Activated CD4-positive, alpha-beta T cell treated with anti-CD3 and anti-CD28 coated beads, Interleukin-2, amount 10 ng/mL, durations not matched to agents 24 days and 14 days (primary cell): ENCODE measurements at regions not wholly inside any gene's neighbourhood (a gene's known extent, or its start where the extent isn't known, plus 50 kb on each side); places are given as distances from the start of the nearest gene placed in this dataset.
A peak's percentile ranks its signal among the peaks of the same experiment; 100 is the strongest.

Source experiments
- DNase-seq: peaks from one replicate; pipeline ENCODE4 v3.0.0; 2022
- H3K27ac Mint-ChIP-seq: one replicate; pipeline ENCODE4 v1.8.0; 2022; ENCODE audit warnings: mild to moderate bottlenecking, mixed read lengths
- H3K27me3 Mint-ChIP-seq: one replicate; pipeline ENCODE4 v1.8.0; 2022; ENCODE audit warnings: mixed read lengths
- H3K36me3 Mint-ChIP-seq: one replicate; pipeline ENCODE4 v1.8.0; 2022; ENCODE audit warnings: low read depth, mild to moderate bottlenecking, mixed read lengths
- H3K4me1 Mint-ChIP-seq: one replicate; pipeline ENCODE4 v1.8.0; 2021; ENCODE audit warnings: mixed read lengths
- H3K4me3 Mint-ChIP-seq: one replicate; pipeline ENCODE4 v1.8.0; 2022; ENCODE audit warnings: mild to moderate bottlenecking, moderate library complexity, mixed read lengths
- H3K9me3 Mint-ChIP-seq: one replicate; pipeline ENCODE4 v1.8.0; 2021; ENCODE audit warnings: mixed read lengths
- intact Hi-C: fragments of 100-400 bp; cut with micrococcal nuclease; formaldehyde crosslinking; loops from one replicate; pipeline ENCODE4 v1.15.1; 2023

DNA sequence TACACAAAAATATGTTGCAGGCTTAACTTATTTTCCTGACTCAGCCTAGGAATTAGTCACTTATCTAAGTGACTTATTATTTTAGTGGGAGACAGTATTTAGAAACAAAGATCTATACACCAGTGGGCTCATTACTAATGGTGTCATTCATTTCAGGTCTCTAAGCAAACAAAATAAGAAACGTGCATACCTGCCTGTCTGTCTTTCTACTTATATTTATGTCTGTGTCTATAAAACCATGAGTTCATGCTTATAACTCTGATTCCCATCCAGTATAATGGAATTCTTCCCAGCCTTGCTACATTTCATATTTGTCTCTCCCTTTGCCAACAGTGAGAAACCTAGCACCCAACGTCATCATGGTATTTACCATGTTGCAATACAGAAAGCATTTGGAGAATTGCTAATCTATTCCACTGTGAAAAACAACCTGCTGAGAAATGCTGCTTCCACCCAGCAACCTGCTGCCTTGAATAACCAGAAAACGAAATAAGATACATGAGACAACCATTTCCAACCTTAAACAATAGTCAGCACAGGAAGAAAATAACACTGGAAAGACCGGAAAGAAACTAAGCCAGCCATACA, 501.0 kb downstream of the GLRX3 start:
- peaks cover 18% of the 10 kb centered on the region for H3K27me3 Mint-ChIP-seq

DNA sequence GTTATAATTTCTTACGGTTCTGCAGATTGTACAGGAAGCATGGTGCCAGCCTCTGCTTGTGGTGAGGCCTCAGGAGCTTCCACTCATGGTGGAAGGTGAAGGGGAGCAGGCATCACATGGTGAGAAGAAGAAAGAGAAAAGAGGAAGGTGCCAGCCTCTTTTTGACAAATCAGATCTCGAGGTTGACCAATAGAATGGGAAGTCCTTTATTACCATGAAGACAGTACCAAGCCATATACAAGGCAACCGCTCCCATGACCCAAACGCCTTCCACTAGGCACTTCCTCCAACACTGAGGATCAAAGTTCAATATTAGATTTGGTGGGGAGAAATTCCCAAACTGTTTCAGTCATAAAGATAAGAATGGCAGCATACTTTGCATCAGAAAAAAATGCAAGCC, 502.8 kb downstream of the GLRX3 start:
- Mint-ChIP-seq H3K4me3 (no peak overlapping the region), H3K4me1 (peaks cover 5% of the 10 kb centered on the region), H3K36me3 (no peaks in the 10 kb centered on the region), H3K27me3 (peaks cover 18% of the 10 kb centered on the region), H3K27ac (no peak overlapping the region), H3K9me3 (peaks cover 3% of the 10 kb centered on the region)
- intact Hi-C loops = no loop called here
- peak; percentile 34 for DNase-seq

More for the DNA sequence above, 501.0 kb downstream of the GLRX3 start:
- no peaks in the 10 kb centered on the region for H3K36me3 Mint-ChIP-seq
- peaks cover 3% of the 10 kb centered on the region for H3K9me3 Mint-ChIP-seq
- H3K27ac Mint-ChIP-seq = no peak overlapping the region
- DNase-seq = no peak
- H3K4me1 Mint-ChIP-seq = peaks cover 5% of the 10 kb centered on the region
- intact Hi-C loops = no loop called here
- no peak overlapping the region for H3K4me3 Mint-ChIP-seq

DNA sequence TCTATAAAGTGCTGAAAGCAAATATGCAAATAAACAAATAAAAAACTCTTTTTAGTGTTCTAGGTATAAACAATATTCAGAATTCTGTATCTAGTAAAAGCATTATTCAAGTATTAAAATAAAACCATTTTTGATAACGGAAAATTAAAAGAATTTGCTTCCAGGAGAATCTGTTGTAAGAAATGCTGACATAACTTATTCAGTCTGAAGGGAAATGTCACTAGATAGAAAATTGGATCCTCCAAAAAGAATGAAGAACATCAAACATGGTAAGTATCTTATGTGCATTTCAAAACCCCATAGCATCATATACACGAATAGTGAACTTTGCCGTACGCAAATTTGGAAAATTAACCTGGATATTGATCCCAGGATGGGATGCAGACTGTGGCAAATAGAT, 506.7 kb downstream of the GLRX3 start:
- Mint-ChIP-seq H3K27me3 (peaks cover 4% of the 10 kb centered on the region), H3K9me3 (no peaks in the 10 kb centered on the region), H3K4me1 (no peaks in the 10 kb centered on the region), H3K36me3 (no peaks in the 10 kb centered on the region), H3K4me3 (no peak overlapping the region), H3K27ac (no peak overlapping the region)
- no peak for DNase-seq
- intact Hi-C loops = no loop called here

DNA sequence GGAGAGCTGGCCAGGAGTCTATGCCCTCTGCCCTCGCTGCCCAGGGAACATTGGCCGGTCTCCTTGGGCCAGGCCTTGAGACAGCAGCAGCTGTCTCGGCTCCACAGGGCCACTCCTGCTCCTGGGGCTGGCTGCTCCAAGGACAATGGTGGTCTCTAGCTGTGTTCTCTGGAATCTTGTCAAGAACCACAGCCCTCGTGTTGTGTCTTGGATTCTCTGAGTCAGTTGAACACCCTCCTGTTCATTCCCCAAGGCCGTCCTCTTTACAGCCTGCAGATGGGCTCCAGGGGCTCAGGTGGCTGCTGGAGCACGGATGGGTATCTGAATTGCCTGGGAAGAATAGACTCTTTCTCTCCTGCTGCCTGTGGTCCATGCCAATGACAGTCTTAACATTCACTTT, 511.1 kb downstream of the GLRX3 start:
- Mint-ChIP-seq H3K36me3 (no peaks in the 10 kb centered on the region), H3K9me3 (peaks cover 5% of the 10 kb centered on the region), H3K4me1 (no peaks in the 10 kb centered on the region), H3K27me3 (no peaks in the 10 kb centered on the region), H3K27ac (no peak overlapping the region), H3K4me3 (no peak overlapping the region)
- no peak for DNase-seq
- intact Hi-C loops = no loop called here

DNA sequence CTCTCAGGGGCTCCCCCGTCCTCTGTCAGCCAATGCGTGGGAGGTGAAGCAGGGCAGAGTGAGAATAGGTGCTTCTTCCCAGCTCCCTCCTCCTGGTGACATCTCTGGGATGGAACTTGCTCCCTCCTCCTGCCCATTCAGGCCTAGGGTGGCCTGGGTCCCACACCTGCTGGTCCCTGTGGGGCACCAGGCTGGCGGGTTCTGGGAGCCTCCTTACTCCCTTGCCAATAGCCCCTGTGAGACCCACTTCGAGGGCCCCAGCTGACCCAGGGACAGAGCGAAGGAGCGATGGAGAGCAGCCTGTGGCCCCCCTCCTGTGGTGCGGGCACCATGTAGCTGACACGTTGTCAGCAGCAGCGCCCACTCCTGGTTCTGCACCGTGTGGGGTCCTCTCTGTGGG, 512.6 kb downstream of the GLRX3 start:
- DNase-seq = no peak
- no peaks in the 10 kb centered on the region for H3K36me3 Mint-ChIP-seq
- H3K4me3 Mint-ChIP-seq = no peak overlapping the region
- no peaks in the 10 kb centered on the region for H3K4me1 Mint-ChIP-seq
- intact Hi-C loops = no loop called here
- H3K27me3 Mint-ChIP-seq = no peaks in the 10 kb centered on the region
- H3K9me3 Mint-ChIP-seq = peaks cover 5% of the 10 kb centered on the region
- no peak overlapping the region for H3K27ac Mint-ChIP-seq

DNA sequence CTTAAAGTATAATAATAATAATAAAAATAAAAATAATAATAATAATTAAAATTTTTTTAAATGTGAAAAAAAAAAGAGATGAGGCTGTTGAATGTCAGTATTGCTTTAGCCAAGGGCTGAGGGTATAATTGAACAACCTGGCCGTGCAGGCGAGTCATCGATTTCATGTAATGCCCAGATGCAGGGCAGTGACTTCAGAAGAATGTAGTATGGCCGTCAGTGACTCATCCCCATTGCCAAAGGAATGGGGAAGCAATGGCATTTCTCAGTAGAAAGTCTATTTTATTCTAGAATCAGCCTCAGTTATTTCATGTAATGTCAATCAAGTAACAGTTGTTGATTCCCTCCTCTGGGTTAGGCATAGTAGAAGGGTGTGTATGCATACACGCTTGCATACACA, 516.4 kb downstream of the GLRX3 start:
- H3K4me3 Mint-ChIP-seq = no peak overlapping the region
- intact Hi-C loops = no loop called here

DNA sequence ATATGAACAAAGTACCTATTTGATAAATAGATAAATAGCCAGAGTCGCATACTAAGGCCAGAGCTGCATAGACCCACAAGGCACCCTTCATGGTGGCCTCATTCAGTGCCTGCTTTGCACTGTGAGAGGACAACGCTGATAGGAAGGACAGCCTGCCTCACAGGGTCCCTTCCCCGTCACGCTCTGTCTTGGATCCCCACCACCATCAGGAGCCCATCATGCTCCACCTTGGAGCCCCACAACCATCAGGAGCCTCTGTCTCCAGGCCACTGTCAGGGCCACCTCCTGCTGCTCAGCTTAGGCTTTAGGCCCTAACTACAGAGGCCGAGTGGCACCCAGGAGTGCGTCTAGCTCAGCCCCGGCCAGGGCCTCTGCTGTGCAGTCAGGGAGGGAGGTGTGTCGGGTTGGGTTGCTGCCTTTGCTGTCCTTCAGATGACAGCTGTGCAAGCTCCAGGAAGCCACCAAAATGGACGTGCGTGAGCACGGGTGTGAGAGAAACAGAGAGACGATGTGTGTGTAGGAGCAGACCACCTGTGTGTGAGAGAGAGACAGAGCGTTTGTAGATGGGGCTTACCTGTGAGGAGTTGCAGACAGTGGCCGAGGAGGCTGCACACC, 516.9 kb downstream of the GLRX3 start:
- intact Hi-C loops = no loop called here
- H3K9me3 Mint-ChIP-seq = peaks cover 4% of the 10 kb centered on the region
- no peaks in the 10 kb centered on the region for H3K4me1 Mint-ChIP-seq
- H3K27ac Mint-ChIP-seq = no peak overlapping the region
- H3K36me3 Mint-ChIP-seq = no peaks in the 10 kb centered on the region
- DNase-seq = no peak
- H3K27me3 Mint-ChIP-seq = no peaks in the 10 kb centered on the region
- no peak overlapping the region for H3K4me3 Mint-ChIP-seq

More for the DNA sequence above, 516.4 kb downstream of the GLRX3 start:
- H3K27ac Mint-ChIP-seq = no peak overlapping the region
- H3K27me3 Mint-ChIP-seq = no peaks in the 10 kb centered on the region
- no peak for DNase-seq
- H3K36me3 Mint-ChIP-seq = no peaks in the 10 kb centered on the region
- no peaks in the 10 kb centered on the region for H3K4me1 Mint-ChIP-seq
- peaks cover 5% of the 10 kb centered on the region for H3K9me3 Mint-ChIP-seq

DNA sequence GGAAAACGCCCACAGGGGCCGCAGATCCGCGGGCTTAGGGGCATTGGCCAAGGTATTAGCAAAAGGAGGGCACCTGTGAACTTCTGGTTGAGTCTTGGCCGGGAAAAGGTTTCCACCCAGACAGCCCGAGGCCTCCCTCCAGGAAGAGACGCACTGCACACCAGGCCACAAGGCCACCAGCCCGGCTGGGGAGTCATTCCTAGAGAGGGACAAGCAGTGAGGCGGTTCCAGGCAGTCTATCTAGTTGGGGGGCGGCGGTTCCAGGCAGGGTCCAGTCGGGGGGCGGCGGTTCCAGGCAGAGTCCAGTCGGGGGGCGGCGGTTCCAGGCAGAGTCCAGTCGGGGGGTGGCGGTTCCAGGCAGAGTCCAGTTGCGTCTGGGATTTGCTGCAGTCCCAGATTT, 518.5 kb downstream of the GLRX3 start:
- Mint-ChIP-seq H3K36me3 (no peaks in the 10 kb centered on the region), H3K27ac (no peak overlapping the region), H3K9me3 (no peaks in the 10 kb centered on the region), H3K27me3 (no peaks in the 10 kb centered on the region), H3K4me1 (no peaks in the 10 kb centered on the region), H3K4me3 (no peak overlapping the region)
- intact Hi-C loops = no loop called here
- DNase-seq = no peak

DNA sequence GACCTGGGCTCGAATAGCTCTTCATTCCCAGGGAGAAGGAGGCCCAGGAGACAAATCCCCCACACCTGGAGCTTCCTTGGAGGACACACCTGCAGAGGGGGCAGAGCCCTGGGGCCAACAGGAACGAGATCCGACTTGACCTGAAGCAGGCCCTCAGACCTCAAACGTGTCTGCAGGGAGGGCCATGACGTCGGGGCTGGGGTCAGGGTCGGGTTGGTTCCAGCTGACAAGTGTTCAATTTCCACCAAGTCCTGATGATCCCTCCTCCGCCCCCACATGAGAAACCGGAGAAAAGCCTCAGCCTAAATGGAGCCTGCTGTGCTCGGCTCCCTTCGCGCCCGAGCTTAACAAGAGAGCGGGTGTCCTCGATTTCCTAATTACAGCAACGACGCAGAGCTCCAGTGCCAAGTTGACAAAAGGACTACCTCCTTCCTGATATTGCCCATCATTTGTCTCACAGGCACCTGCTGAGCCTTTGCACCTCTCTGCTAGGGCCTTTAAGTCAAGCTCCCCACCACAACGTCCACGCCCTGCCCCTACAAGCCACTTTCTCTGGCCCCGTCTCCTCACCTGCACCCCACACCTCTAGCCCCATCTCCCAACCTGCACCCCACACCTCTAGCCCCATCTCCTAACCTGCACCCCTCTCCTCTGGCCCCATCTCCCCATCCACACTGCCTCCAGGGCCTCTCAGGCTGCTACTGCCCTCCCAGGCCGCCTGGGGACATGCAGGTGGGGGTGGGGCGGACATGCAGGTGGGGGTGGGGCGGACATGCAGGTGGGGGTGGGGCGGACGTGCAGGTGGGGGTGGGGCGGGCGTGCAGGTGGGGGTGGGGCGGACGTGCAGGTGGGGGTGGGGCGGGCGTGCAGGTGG, 519.4 kb downstream of the GLRX3 start:
- no peaks in the 10 kb centered on the region for H3K9me3 Mint-ChIP-seq
- no peak overlapping the region for H3K4me3 Mint-ChIP-seq
- H3K4me1 Mint-ChIP-seq = no peaks in the 10 kb centered on the region
- DNase-seq = no peak
- intact Hi-C loops = no loop called here
- H3K27me3 Mint-ChIP-seq = no peaks in the 10 kb centered on the region
- H3K27ac Mint-ChIP-seq = no peak overlapping the region
- no peaks in the 10 kb centered on the region for H3K36me3 Mint-ChIP-seq

DNA sequence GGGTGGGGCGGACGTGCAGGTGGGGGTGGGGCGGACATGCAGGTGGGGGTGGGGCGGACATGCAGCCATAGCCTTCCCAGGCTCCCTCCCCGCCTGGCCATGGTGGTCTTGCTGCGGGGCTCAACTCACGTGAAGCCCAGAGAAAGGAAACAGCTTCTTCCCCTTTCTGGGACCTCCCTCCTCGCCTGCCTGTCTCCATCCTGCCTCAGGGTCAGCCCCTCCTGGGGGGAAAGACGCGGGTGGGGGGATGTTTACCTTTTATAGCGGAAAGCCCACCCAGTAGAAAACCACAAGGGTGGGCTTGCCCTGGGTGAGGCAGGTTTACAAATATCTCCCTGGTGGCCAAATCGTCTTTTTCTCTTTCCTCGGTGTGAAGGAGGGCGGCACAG, 520.0 kb downstream of the GLRX3 start:
- H3K36me3 Mint-ChIP-seq = no peaks in the 10 kb centered on the region
- no peaks in the 10 kb centered on the region for H3K4me1 Mint-ChIP-seq
- intact Hi-C loops = no loop called here

DNA sequence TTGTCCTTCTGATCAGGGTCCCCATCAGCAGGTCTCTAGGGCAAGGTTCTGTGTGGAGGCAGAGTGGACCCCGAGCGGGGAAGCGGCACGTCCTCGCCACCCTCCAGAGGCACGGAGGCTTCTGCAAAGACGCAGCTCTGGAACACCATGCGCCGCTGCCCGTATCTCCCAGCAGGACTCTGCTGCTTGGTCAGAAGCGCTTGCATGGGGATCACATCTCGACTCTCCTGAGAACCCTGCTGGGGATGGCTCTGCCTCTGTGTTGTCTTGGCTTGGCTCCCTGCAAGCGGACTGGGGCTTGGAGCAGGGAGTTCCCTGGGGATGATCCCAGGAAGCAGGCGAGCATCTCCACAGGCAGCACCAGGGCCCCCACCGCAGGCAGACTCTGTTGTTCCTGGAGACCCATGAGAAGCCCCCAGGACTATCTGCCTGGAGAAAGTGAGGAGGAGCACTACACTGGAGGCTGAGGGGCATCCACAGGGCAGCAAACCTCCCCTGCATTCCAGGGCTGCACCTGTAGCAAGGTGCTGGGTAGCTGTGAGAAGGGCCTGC, 520.5 kb downstream of the GLRX3 start:
- intact Hi-C loops = no loop called here
- Mint-ChIP-seq H3K9me3 (no peaks in the 10 kb centered on the region), H3K27me3 (no peaks in the 10 kb centered on the region), H3K4me3 (no peak overlapping the region), H3K27ac (no peak overlapping the region), H3K36me3 (no peaks in the 10 kb centered on the region), H3K4me1 (no peaks in the 10 kb centered on the region)
- no peak for DNase-seq

More for the DNA sequence above, 520.0 kb downstream of the GLRX3 start:
- no peak overlapping the region for H3K4me3 Mint-ChIP-seq
- no peaks in the 10 kb centered on the region for H3K9me3 Mint-ChIP-seq
- H3K27me3 Mint-ChIP-seq = no peaks in the 10 kb centered on the region
- no peak overlapping the region for H3K27ac Mint-ChIP-seq
- no peak for DNase-seq

DNA sequence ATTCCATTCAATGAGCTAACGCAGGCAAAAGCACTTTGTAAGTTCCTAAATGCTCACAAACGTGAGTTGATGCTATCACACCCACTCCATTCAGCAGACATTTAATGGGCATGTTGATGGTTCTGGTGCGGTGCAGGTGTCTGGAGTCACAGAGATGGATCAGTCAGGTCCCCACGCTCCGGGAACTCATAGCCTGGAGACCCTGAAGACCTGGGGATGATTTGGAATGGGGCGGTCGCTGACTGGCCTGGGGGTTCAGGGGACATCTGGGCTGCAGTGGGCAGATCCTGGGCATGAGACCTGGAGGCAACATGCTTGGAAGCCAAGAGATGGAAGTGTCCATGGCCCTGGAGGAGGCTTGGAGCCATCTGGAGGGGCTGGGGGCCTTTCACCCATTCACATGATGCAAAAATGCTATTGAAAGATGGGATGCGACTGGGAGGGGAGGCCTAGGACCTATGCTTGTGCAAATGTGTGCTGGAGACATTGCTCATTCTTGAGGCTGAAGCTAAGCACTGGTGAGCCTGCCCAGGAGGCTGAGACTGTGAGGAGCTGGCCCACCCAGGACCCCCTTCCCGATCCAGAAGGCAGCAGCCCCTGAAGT, 522.6 kb downstream of the GLRX3 start:
- no peaks in the 10 kb centered on the region for H3K9me3 Mint-ChIP-seq
- DNase-seq = no peak
- no peaks in the 10 kb centered on the region for H3K27me3 Mint-ChIP-seq
- no peak overlapping the region for H3K4me3 Mint-ChIP-seq
- H3K36me3 Mint-ChIP-seq = no peaks in the 10 kb centered on the region
- intact Hi-C loops = no loop called here
- no peaks in the 10 kb centered on the region for H3K4me1 Mint-ChIP-seq
- no peak overlapping the region for H3K27ac Mint-ChIP-seq

DNA sequence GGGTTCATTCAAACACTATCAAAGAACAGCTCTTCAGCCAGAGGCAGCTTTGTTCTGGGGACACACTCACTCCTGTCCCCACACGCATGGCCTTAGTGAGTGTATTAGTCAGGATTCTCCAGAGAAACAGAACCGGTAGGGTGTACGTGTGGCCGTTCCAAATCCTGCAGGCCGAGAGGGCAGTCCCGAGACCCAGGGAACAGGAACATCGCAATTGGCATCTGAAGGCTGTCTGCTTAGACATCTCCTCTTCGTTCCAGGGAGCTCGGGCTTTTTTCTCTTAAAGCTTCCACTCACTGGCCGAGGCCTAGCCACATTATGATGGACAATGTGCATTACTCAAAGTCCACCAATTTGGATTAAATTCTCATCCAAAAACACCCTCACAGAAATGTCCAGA, 523.3 kb downstream of the GLRX3 start:
- no peaks in the 10 kb centered on the region for H3K27me3 Mint-ChIP-seq
- no peaks in the 10 kb centered on the region for H3K4me1 Mint-ChIP-seq
- no peak for DNase-seq
- H3K27ac Mint-ChIP-seq = no peak overlapping the region
- H3K36me3 Mint-ChIP-seq = no peaks in the 10 kb centered on the region
- no peak overlapping the region for H3K4me3 Mint-ChIP-seq
- intact Hi-C loops = no loop called here
- no peaks in the 10 kb centered on the region for H3K9me3 Mint-ChIP-seq

DNA sequence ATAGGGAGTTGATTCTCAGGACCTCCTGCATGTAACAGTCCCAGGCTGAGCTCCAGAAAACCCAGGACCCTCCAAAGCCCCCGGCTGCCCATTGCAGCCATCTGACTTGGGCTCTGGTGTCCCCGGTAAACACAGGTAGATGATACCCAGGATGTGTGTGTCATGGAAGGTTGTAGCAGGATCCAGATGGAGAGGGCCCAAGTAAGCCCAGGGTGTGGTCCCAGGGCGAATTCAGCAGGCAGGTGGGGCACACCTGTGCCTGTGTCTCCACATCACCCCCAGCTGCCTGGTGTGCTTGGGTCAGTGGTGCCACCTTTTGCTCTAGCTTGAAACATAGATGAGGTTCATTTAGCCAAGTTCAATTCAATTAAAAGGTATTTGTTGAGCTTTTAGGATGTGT, 524.1 kb downstream of the GLRX3 start:
- H3K4me3 Mint-ChIP-seq = no peak overlapping the region
- no peaks in the 10 kb centered on the region for H3K36me3 Mint-ChIP-seq
- intact Hi-C loops = no loop called here
- no peaks in the 10 kb centered on the region for H3K9me3 Mint-ChIP-seq
- no peaks in the 10 kb centered on the region for H3K4me1 Mint-ChIP-seq
- DNase-seq = no peak
- no peak overlapping the region for H3K27ac Mint-ChIP-seq
- H3K27me3 Mint-ChIP-seq = no peaks in the 10 kb centered on the region
